ENCODE measurements at regions not wholly inside any gene's neighbourhood (a gene's known extent, or its start where the extent isn't known, plus 50 kb on each side); places are given as distances from the start of the nearest gene placed in this dataset.

GRCh38 chr2:111689941-111690340 lies 194.1 kb downstream of the ANAPC1 start:
- 48 to 49% methylated on average over 5 of the region's 5 CpGs for WGBS, 2 donors
- Histone ChIP-seq H3K9me3 (ENCODE audit: control insufficient read depth in 2 of 2, insufficient read depth in 1 of 2, low read depth in 1 of 2, low read length in 1 of 2) (no peaks in the 10 kb centered on the region), H3K36me3 (ENCODE audit: control insufficient read depth in 2 of 2, insufficient read depth in 2 of 2, low read length in 1 of 2) (no peaks in the 10 kb centered on the region)

GRCh38 chr2:111691164-111691875 lies 192.7 kb downstream of the ANAPC1 start:
- Histone ChIP-seq H3K36me3 (ENCODE audit: control insufficient read depth in 2 of 2, insufficient read depth in 2 of 2, low read length in 1 of 2) (no peaks in the 10 kb centered on the region), H3K27ac (ENCODE audit: low read depth in 2 of 2, low read length in 1 of 2) (no peak overlapping the region), H3K9me3 (ENCODE audit: control insufficient read depth in 2 of 2, insufficient read depth in 1 of 2, low read depth in 1 of 2, low read length in 1 of 2) (no peaks in the 10 kb centered on the region), H3K4me1 (ENCODE audit: control insufficient read depth in 2 of 2, insufficient read depth in 2 of 2, low read length in 1 of 2) (no peaks in the 10 kb centered on the region), H3K27me3 (ENCODE audit: control insufficient read depth in 1 of 2, insufficient read depth in 2 of 2, low read length in 2 of 2) (no peaks in the 10 kb centered on the region), H3K4me3 (ENCODE audit: low read depth in 1 of 2, low read length in 2 of 2) (no peak overlapping the region)
- 84 to 88% methylated on average over 5 of the region's 5 CpGs for WGBS, 2 donors

More at GRCh38 chr2:111689941-111690340, 194.1 kb downstream of the ANAPC1 start:
- Histone ChIP-seq H3K27me3 (ENCODE audit: control insufficient read depth in 1 of 2, insufficient read depth in 2 of 2, low read length in 2 of 2) (no peaks in the 10 kb centered on the region), H3K4me1 (ENCODE audit: control insufficient read depth in 2 of 2, insufficient read depth in 2 of 2, low read length in 1 of 2) (no peaks in the 10 kb centered on the region), H3K27ac (ENCODE audit: low read depth in 2 of 2, low read length in 1 of 2) (no peak overlapping the region), H3K4me3 (ENCODE audit: low read depth in 1 of 2, low read length in 2 of 2) (no peak overlapping the region)

- Histone ChIP-seq H3K9me3 (ENCODE audit: control insufficient read depth in 2 of 2, insufficient read depth in 1 of 2, low read depth in 1 of 2, low read length in 1 of 2) (no peaks in the 10 kb centered on the region), H3K4me3 (ENCODE audit: low read depth in 1 of 2, low read length in 2 of 2) (no peak overlapping the region), H3K4me1 (ENCODE audit: control insufficient read depth in 2 of 2, insufficient read depth in 2 of 2, low read length in 1 of 2) (no peaks in the 10 kb centered on the region), H3K27ac (ENCODE audit: low read depth in 2 of 2, low read length in 1 of 2) (no peak overlapping the region), H3K36me3 (ENCODE audit: control insufficient read depth in 2 of 2, insufficient read depth in 2 of 2, low read length in 1 of 2) (no peaks in the 10 kb centered on the region), H3K27me3 (ENCODE audit: control insufficient read depth in 1 of 2, insufficient read depth in 2 of 2, low read length in 2 of 2) (no peaks in the 10 kb centered on the region)
- WGBS, 2 donors = 91 to 97% methylated on average over 2 of the region's 2 CpGs
These were observed 191.7 kb downstream of the ANAPC1 start for GRCh38 chr2:111692311-111692710.

- H3K4me3 ChIP-seq (ENCODE audit: low read depth in 1 of 2, low read length in 2 of 2) = no peak overlapping the region
- WGBS, 2 donors = 14 to 30% methylated on average over 3 of the region's 3 CpGs
- no peaks in the 10 kb centered on the region for H3K9me3 ChIP-seq (ENCODE audit: control insufficient read depth in 2 of 2, insufficient read depth in 1 of 2, low read depth in 1 of 2, low read length in 1 of 2)
- H3K36me3 ChIP-seq (ENCODE audit: control insufficient read depth in 2 of 2, insufficient read depth in 2 of 2, low read length in 1 of 2) = no peaks in the 10 kb centered on the region
- no peaks in the 10 kb centered on the region for H3K27me3 ChIP-seq (ENCODE audit: control insufficient read depth in 1 of 2, insufficient read depth in 2 of 2, low read length in 2 of 2)
- H3K27ac ChIP-seq (ENCODE audit: low read depth in 2 of 2, low read length in 1 of 2) = peak overlapping the region; percentile 49 to 74
- peaks cover 2 to 3% of the 10 kb centered on the region in 2 donors for H3K4me1 ChIP-seq (ENCODE audit: control insufficient read depth in 2 of 2, insufficient read depth in 2 of 2, low read length in 1 of 2)
These were observed 189.3 kb downstream of the ANAPC1 start for GRCh38 chr2:111694700-111695101.

GRCh38 chr2:111695441-111696007 lies 188.5 kb downstream of the ANAPC1 start:
- Histone ChIP-seq H3K27me3 (ENCODE audit: control insufficient read depth in 1 of 2, insufficient read depth in 2 of 2, low read length in 2 of 2) (no peaks in the 10 kb centered on the region), H3K36me3 (ENCODE audit: control insufficient read depth in 2 of 2, insufficient read depth in 2 of 2, low read length in 1 of 2) (no peaks in the 10 kb centered on the region), H3K27ac (ENCODE audit: low read depth in 2 of 2, low read length in 1 of 2) (peak overlapping the region; percentile 2 to 71), H3K9me3 (ENCODE audit: control insufficient read depth in 2 of 2, insufficient read depth in 1 of 2, low read depth in 1 of 2, low read length in 1 of 2) (no peaks in the 10 kb centered on the region), H3K4me1 (ENCODE audit: control insufficient read depth in 2 of 2, insufficient read depth in 2 of 2, low read length in 1 of 2) (peaks cover 2 to 3% of the 10 kb centered on the region in 2 donors), H3K4me3 (ENCODE audit: low read depth in 1 of 2, low read length in 2 of 2) (no peak overlapping the region)
- 86 to 92% methylated on average over 8 of the region's 8 CpGs for WGBS, 2 donors

- Histone ChIP-seq H3K27ac (ENCODE audit: low read depth in 2 of 2, low read length in 1 of 2) (peak overlapping the region; percentile 36 to 71), H3K9me3 (ENCODE audit: control insufficient read depth in 2 of 2, insufficient read depth in 1 of 2, low read depth in 1 of 2, low read length in 1 of 2) (no peaks in the 10 kb centered on the region)
- WGBS, 2 donors = 60 to 77% methylated on average over 3 of the region's 3 CpGs
These were observed 187.8 kb downstream of the ANAPC1 start for GRCh38 chr2:111696226-111696625.

GRCh38 chr2:111697560-111697959 lies 186.4 kb downstream of the ANAPC1 start:
- H3K9me3 ChIP-seq (ENCODE audit: control insufficient read depth in 2 of 2, insufficient read depth in 1 of 2, low read depth in 1 of 2, low read length in 1 of 2) = no peaks in the 10 kb centered on the region
- peaks cover 3 to 15% of the 10 kb centered on the region in 2 donors for H3K4me1 ChIP-seq (ENCODE audit: control insufficient read depth in 2 of 2, insufficient read depth in 2 of 2, low read length in 1 of 2)
- 87 to 90% methylated on average over 8 of the region's 8 CpGs for WGBS, 2 donors
- no peaks in the 10 kb centered on the region for H3K27me3 ChIP-seq (ENCODE audit: control insufficient read depth in 1 of 2, insufficient read depth in 2 of 2, low read length in 2 of 2)
- H3K4me3 ChIP-seq (ENCODE audit: low read depth in 1 of 2, low read length in 2 of 2) = no peak overlapping the region
- H3K27ac ChIP-seq (ENCODE audit: low read depth in 2 of 2, low read length in 1 of 2) = no peak overlapping the region
- no peaks in the 10 kb centered on the region for H3K36me3 ChIP-seq (ENCODE audit: control insufficient read depth in 2 of 2, insufficient read depth in 2 of 2, low read length in 1 of 2)

More at GRCh38 chr2:111696226-111696625, 187.8 kb downstream of the ANAPC1 start:
- Histone ChIP-seq H3K4me1 (ENCODE audit: control insufficient read depth in 2 of 2, insufficient read depth in 2 of 2, low read length in 1 of 2) (peaks cover 2 to 4% of the 10 kb centered on the region in 2 donors), H3K36me3 (ENCODE audit: control insufficient read depth in 2 of 2, insufficient read depth in 2 of 2, low read length in 1 of 2) (no peaks in the 10 kb centered on the region), H3K27me3 (ENCODE audit: control insufficient read depth in 1 of 2, insufficient read depth in 2 of 2, low read length in 2 of 2) (no peaks in the 10 kb centered on the region), H3K4me3 (ENCODE audit: low read depth in 1 of 2, low read length in 2 of 2) (no peak overlapping the region)

GRCh38 chr2:111698089-111698488 lies 185.9 kb downstream of the ANAPC1 start:
- H3K4me1 ChIP-seq (ENCODE audit: control insufficient read depth in 2 of 2, insufficient read depth in 2 of 2, low read length in 1 of 2) = peaks cover 4 to 16% of the 10 kb centered on the region in 2 donors
- H3K27ac ChIP-seq (ENCODE audit: low read depth in 2 of 2, low read length in 1 of 2) = peak overlapping the region; percentile 61 to 92
- no peaks in the 10 kb centered on the region for H3K27me3 ChIP-seq (ENCODE audit: control insufficient read depth in 1 of 2, insufficient read depth in 2 of 2, low read length in 2 of 2)
- H3K9me3 ChIP-seq (ENCODE audit: control insufficient read depth in 2 of 2, insufficient read depth in 1 of 2, low read depth in 1 of 2, low read length in 1 of 2) = no peaks in the 10 kb centered on the region
- H3K4me3 ChIP-seq (ENCODE audit: low read depth in 1 of 2, low read length in 2 of 2) = no peak overlapping the region
- 88 to 92% methylated on average over 4 of the region's 4 CpGs for WGBS, 2 donors
- H3K36me3 ChIP-seq (ENCODE audit: control insufficient read depth in 2 of 2, insufficient read depth in 2 of 2, low read length in 1 of 2) = no peaks in the 10 kb centered on the region

GRCh38 chr2:111698743-111699554 lies 185.0 kb downstream of the ANAPC1 start:
- Histone ChIP-seq H3K27me3 (ENCODE audit: control insufficient read depth in 1 of 2, insufficient read depth in 2 of 2, low read length in 2 of 2) (no peaks in the 10 kb centered on the region), H3K4me3 (ENCODE audit: low read depth in 1 of 2, low read length in 2 of 2) (no peak overlapping the region), H3K36me3 (ENCODE audit: control insufficient read depth in 2 of 2, insufficient read depth in 2 of 2, low read length in 1 of 2) (no peaks in the 10 kb centered on the region), H3K4me1 (ENCODE audit: control insufficient read depth in 2 of 2, insufficient read depth in 2 of 2, low read length in 1 of 2) (peaks cover 4 to 20% of the 10 kb centered on the region in 2 donors), H3K9me3 (ENCODE audit: control insufficient read depth in 2 of 2, insufficient read depth in 1 of 2, low read depth in 1 of 2, low read length in 1 of 2) (no peaks in the 10 kb centered on the region), H3K27ac (ENCODE audit: low read depth in 2 of 2, low read length in 1 of 2) (peak overlapping the region; percentile 90 to 96)
- WGBS, 2 donors = 23% methylated on average over 13 of the region's 13 CpGs

All from esophagus (tissue), 2 donors.